NCI-H1436 (cell line): ENCODE measurements at regions not wholly inside any gene's neighbourhood (a gene's known extent, or its start where the extent isn't known, plus 50 kb on each side); places are given as distances from the start of the nearest gene placed in this dataset.
"Not testable (repeated sequence)": the region's sequence is repeated elsewhere in the genome, so short reads cannot be mapped to it uniquely, and the experiment has no call there.

Experiments used
- DNase-seq: peaks from one replicate; lab custom pipeline; 2025; lab: John Stamatoyannopoulos, UW

DNA sequence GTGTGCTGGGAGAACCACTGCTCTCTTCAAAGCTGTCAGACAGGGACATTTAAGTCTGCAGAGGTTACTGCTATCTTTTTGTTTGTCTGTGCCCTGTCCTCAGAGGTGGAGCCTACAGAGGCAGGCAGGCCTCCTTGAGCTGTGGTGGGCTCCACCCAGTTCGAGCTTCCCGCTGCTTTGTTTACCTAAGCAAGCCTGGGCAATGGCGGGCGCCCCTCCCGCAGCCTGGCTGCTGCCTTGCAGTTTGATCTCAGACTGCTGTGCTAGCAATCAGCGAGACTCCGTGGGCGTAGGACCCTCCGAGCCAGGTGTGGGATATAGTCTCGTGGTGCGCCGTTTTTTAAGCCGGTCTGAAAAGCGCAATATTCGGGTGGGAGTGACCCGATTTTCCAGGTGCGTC is 164.0 kb downstream of the HRH4 start:
- not testable (repeated sequence) for DNase-seq

GRCh38 chr18:24627644-24628315 is 167.3 kb downstream of the HRH4 start:
- DNase-seq = no peak

- DNase-seq = no peak
These were observed 167.9 kb downstream of the HRH4 start for GRCh38 chr18:24628326-24628725.

- DNase-seq = no peak
These were observed 169.5 kb downstream of the HRH4 start for GRCh38 chr18:24629921-24630320.

- no peak for DNase-seq
These were observed 170.0 kb downstream of the HRH4 start for GRCh38 chr18:24630346-24630880.

DNA sequence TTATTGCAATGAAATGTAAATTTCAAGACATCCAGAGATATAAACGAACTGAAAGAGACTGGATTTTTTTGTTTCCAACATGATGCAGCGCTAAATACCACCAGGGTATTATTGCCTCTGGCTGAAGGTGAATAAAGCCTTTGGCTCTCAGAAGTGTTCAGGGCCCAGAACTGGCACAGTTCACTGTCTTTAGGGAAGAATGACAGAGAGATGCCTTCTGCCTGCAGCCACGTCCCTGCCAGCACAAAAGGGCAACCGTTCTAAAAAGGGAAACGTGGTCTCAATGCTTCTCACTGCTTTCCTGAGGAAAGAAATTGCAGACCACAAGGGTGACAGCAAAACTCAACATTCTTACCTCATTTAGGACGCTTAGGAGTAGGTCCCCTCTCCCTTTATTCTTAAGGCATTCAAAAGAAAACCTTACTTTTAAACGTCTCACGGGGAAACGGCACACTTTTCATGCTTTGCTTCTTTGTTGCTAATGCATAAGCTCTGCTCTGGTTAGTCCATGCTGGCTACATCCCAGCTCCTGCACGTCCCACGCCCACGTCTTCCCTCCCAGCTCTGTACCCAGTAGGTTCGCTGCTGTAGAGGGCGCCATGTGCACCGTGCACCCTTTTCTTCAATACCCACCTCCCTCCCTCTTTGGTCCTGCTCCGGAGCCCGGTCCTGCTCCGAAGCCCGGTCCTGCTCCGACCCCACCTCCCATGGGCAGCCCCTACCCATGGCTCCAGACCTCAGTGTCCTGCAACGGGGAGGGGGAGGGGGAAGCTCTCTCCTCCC is 171.0 kb downstream of the HRH4 start:
- peak; percentile 68 for DNase-seq

GRCh38 chr18:24632158-24632988 is 171.9 kb downstream of the HRH4 start:
- peak; percentile 94 for DNase-seq

- no peak for DNase-seq
These were observed 172.7 kb downstream of the HRH4 start for GRCh38 chr18:24633121-24633520.

GRCh38 chr18:24649571-24649970 is 189.1 kb downstream of the HRH4 start:
- no peak for DNase-seq

- DNase-seq = no peak
These were observed 191.0 kb downstream of the HRH4 start for GRCh38 chr18:24651434-24651833.

- no peak for DNase-seq
These were observed 195.6 kb downstream of the HRH4 start for GRCh38 chr18:24656050-24656449.

DNA sequence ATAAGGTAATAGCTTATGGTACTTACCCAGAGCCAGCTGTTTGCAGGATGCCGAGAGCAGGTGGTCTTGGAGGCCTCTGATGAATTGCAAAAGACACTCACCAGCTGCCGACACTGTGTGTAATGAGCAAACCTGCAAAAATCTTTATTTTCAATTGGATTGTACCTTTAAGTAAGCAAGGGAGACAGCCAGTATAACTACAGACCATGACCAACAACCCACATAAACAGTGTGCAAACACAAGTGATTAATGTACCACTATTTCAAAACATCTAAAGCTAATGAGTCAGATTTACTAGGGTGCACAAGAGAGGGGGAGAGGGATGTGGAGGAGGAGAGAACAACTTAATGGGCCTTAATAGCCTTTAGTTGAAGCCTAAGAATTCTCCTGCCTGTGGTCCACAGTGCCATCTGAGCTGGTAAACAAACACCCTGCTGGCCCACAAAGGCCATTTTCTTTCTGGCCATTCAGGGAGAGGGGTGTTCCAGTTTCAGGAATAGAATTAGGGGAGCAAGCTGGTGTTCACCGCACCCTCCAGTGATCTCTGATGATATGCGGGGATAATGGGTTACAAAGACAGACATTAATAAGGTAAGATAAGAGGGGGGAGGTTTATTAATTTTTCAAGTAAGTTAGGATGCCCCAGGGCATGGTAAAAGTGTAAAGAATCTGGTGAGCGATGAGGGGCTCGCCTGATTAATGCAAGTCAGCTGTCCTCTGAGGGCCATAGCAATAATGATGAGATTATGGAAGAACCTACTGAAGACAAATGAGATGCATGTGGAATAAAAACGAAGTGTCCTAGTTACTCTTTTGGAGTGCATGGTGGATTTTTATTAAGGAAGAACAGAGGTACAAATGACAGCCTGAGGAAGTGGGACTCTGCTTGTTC is 196.4 kb downstream of the HRH4 start:
- peak; percentile 79 for DNase-seq

- DNase-seq = no peak
These were observed 197.0 kb downstream of the HRH4 start for GRCh38 chr18:24657444-24657842.

GRCh38 chr18:24658302-24658701 is 197.9 kb downstream of the HRH4 start:
- no peak for DNase-seq

GRCh38 chr18:24659827-24660720 is 199.6 kb downstream of the HRH4 start:
- DNase-seq = no peak

DNA sequence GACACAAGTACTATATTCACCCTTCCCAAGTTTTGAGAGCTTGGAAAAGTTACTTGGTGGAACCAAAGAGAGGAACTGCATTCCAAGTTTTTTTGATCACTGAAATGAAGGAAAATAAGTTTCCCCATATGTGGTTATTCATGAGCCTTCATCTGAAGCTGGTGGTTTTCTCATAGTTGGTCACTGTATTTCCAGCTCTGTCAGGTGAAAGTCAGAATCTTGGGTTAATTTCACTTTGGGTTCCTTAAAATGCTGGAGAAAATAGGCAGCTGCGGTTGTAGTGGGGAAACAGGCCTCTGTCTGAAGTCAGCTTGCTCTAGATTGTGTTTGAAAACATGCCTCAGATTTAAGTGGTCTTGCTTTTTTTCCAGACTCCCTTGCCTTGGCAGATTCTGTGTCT is 200.5 kb downstream of the HRH4 start:
- no peak for DNase-seq

- DNase-seq = no peak
These were observed 202.0 kb downstream of the HRH4 start for GRCh38 chr18:24662412-24662821.

GRCh38 chr18:24663026-24663425 is 202.6 kb downstream of the HRH4 start:
- DNase-seq = no peak

DNA sequence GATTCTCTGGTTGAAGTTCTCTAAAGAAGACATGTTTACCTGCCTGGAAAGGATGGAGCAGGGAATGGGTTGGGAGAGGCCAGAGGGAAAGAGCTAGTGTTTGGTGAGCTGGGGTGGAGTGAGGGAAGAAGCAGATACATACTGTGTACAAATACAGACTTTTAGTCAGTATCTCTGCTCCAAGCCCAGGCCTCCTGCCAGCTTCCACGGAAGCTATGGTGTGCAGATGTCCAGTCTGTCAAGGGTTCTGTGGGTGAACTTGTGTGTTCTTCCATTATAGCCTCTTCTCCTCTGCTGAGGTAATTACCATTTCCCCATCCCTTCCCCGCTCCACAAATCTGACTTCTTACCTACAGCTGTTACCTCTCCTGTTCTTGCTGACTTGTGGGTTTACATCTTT is 208.6 kb downstream of the HRH4 start:
- no peak for DNase-seq

- DNase-seq = no peak
These were observed 209.1 kb downstream of the HRH4 start for GRCh38 chr18:24669502-24669901.
